Caco-2 (cell line): ENCODE measurements at regions not wholly inside any gene's neighbourhood (a gene's known extent, or its start where the extent isn't known, plus 50 kb on each side); places are given as distances from the start of the nearest gene placed in this dataset.
"Not testable (repeated sequence)": the region's sequence is repeated elsewhere in the genome, so short reads cannot be mapped to it uniquely, and the experiment has no call there.

Source experiments
- BruUV-seq: library from RNA; stranded (reverse); fragments of 400-500 nt; replicated peaks from 2 replicates; lab custom pipeline; 2021; lab: Mats Ljungman, UMichigan
- CTCF ChIA-PET: fragments of 300-600 bp; sonication (Branson Sonifier 250); formaldehyde crosslinking; loops from one replicate; lab custom pipeline; 2022; ENCODE audit warnings: antibody characterized with exemption; lab: Charles Lee
- POLR2A ChIA-PET: fragments of 300-600 bp; sonication (Branson Sonifier 250); formaldehyde crosslinking; loops from one replicate; lab custom pipeline; 2022; ENCODE audit warnings: antibody characterized with exemption; lab: Charles Lee
- DNase-seq, 2 experiments: peaks; one replicate each; pipeline versions ENCODE4 v3.0.0 to v3.0.0-alpha.2; 2020 to 2022
- H3K27me3 ChIP-seq: replicated peaks from 2 replicates; pipeline ENCODE4 v1.6.0; 2011; ENCODE audit warnings: low read length; ENCODE audit not compliant: control insufficient read depth, insufficient read depth
- H3K36me3 ChIP-seq: 2 replicates; pipeline ENCODE4 v1.5.1; 2011; ENCODE audit warnings: low read length; ENCODE audit not compliant: control insufficient read depth, insufficient read depth
- H3K4me1 ChIP-seq: fragments of 250-450 bp; sonication (Bioruptor Pico); 2 replicates; pipeline ENCODE4 v1.5.1; 2020; ENCODE audit warnings: mild to moderate bottlenecking
- H3K4me3 ChIP-seq: 2 replicates; pipeline ENCODE4 v1.5.1; 2011; ENCODE audit warnings: low read depth, mild to moderate bottlenecking, control low read depth, low read length
- H3K9me3 ChIP-seq: fragments of 250-450 bp; sonication (Bioruptor Pico); 2 replicates; pipeline ENCODE4 v1.5.1; 2020; ENCODE audit warnings: mild to moderate bottlenecking, moderate library complexity
- H3K27ac Mint-ChIP-seq: one replicate; pipeline ENCODE4 v1.8.0; 2022; ENCODE audit warnings: mixed read lengths; ENCODE audit not compliant: unreplicated experiment
- H3K27me3 Mint-ChIP-seq: one replicate; pipeline ENCODE4 v1.8.0; 2022; ENCODE audit warnings: mixed read lengths; ENCODE audit not compliant: insufficient read depth, unreplicated experiment
- H3K36me3 Mint-ChIP-seq: one replicate; pipeline ENCODE4 v1.8.0; 2022; ENCODE audit warnings: mild to moderate bottlenecking, mixed read lengths; ENCODE audit not compliant: insufficient read depth, unreplicated experiment
- H3K4me1 Mint-ChIP-seq: one replicate; pipeline ENCODE4 v1.8.0; 2022; ENCODE audit warnings: low read depth, mixed read lengths; ENCODE audit not compliant: unreplicated experiment
- H3K4me3 Mint-ChIP-seq: one replicate; pipeline ENCODE4 v1.8.0; 2022; ENCODE audit warnings: mild to moderate bottlenecking, moderate library complexity, mixed read lengths; ENCODE audit not compliant: unreplicated experiment
- H3K9me3 Mint-ChIP-seq: one replicate; pipeline ENCODE4 v1.8.0; 2022; ENCODE audit warnings: mixed read lengths; ENCODE audit not compliant: unreplicated experiment
- CTCF ChIP-seq, 2 experiments: fragments of 200-600 bp in 1 of 2; IDR thresholded peaks; 1 replicate in 1 of 2; 2 replicates in 1 of 2; pipeline versions ENCODE4 v1.5.1 to v1.8.0; 2011 to 2022; ENCODE audit warnings: antibody characterized with exemption in 1 of 2, control low read depth in 1 of 2, inconsistent platforms in 1 of 2, low read depth in 1 of 2, low read length in 1 of 2, mild to moderate bottlenecking in 1 of 2, moderate library complexity in 1 of 2; ENCODE audit not compliant: insufficient read depth in 1 of 2, severe bottlenecking in 1 of 2, unreplicated experiment in 1 of 2
- intact Hi-C: fragments of 100-400 bp; cut with micrococcal nuclease; formaldehyde crosslinking; loops from one replicate; pipeline ENCODE4 v1.10.0; 2022; ENCODE audit not compliant: unreplicated experiment

- H3K27me3 ChIP-seq, result no peaks in the 10 kb centered on the region
- H3K27me3 Mint-ChIP-seq, result no peaks in the 10 kb centered on the region
- H3K36me3 ChIP-seq, result no peaks in the 10 kb centered on the region
- no peak overlapping the region for H3K4me3 ChIP-seq
- BruUV-seq, result no TSS peak
- H3K4me3 Mint-ChIP-seq, result no peak overlapping the region
- H3K27ac Mint-ChIP-seq, result no peak overlapping the region
- no peaks in the 10 kb centered on the region for H3K9me3 ChIP-seq
- no peak for TF ChIP-seq CTCF (IDR thresholded peaks at IDR 0.05; ENCODE audit: insufficient read depth in 1 of 2, low read depth in 1 of 2, low read length in 1 of 2, severe bottlenecking in 1 of 2, unreplicated experiment in 1 of 2)
- ChIA-PET CTCF (no interaction called here), POLR2A (no interaction called here)
- DNase-seq, result no peak
- H3K36me3 Mint-ChIP-seq, result no peaks in the 10 kb centered on the region
- H3K9me3 Mint-ChIP-seq, result no peaks in the 10 kb centered on the region
- H3K4me1 Mint-ChIP-seq, result no peaks in the 10 kb centered on the region
- no peaks in the 10 kb centered on the region for H3K4me1 ChIP-seq
- intact Hi-C loops, result no loop called here
Observed at GRCh38 chr1:60692031-60692430, 390.3 kb upstream of the NFIA start.

GRCh38 chr1:60688221-60688620, 394.1 kb upstream of the NFIA start:
- CTCF ChIA-PET, H3K36me3 ChIP-seq, H3K9me3 Mint-ChIP-seq, BruUV-seq, H3K4me3 Mint-ChIP-seq, DNase-seq, POLR2A ChIA-PET, H3K9me3 ChIP-seq, H3K4me3 ChIP-seq, H3K27ac Mint-ChIP-seq, H3K27me3 ChIP-seq, H3K4me1 ChIP-seq, H3K4me1 Mint-ChIP-seq, H3K27me3 Mint-ChIP-seq, H3K36me3 Mint-ChIP-seq, intact Hi-C loops: not testable (repeated sequence)

GRCh38 chr1:60681095-60681860, 401.1 kb upstream of the NFIA start:
- H3K27me3 Mint-ChIP-seq, result peaks cover 5% of the 10 kb centered on the region
- POLR2A ChIA-PET, result no interaction called here

More at GRCh38 chr1:60681095-60681860, 401.1 kb upstream of the NFIA start:
- intact Hi-C loops, result no loop called here
- Mint-ChIP-seq H3K27ac (no peak overlapping the region), H3K4me1 (no peaks in the 10 kb centered on the region), H3K4me3 (no peak overlapping the region), H3K9me3 (no peaks in the 10 kb centered on the region), H3K36me3 (no peaks in the 10 kb centered on the region)
- Histone ChIP-seq H3K36me3 (no peaks in the 10 kb centered on the region), H3K4me1 (no peaks in the 10 kb centered on the region), H3K27me3 (no peaks in the 10 kb centered on the region), H3K4me3 (no peak overlapping the region), H3K9me3 (no peaks in the 10 kb centered on the region)
- CTCF ChIA-PET, result no interaction called here
- BruUV-seq, result no TSS peak
- TF ChIP-seq CTCF (IDR thresholded peaks at IDR 0.05; ENCODE audit: insufficient read depth in 1 of 2, low read depth in 1 of 2, low read length in 1 of 2, severe bottlenecking in 1 of 2, unreplicated experiment in 1 of 2), result no peak
- no peak for DNase-seq
